Stimulated activated CD8-positive, alpha-beta memory T cell treated with anti-CD3 and anti-CD28 coated beads, Interleukin-12 subunit alpha, Interleukin-12 subunit beta, amount 100 ng/mL, for 24 hours (primary cell): ENCODE measurements at regions not wholly inside any gene's neighbourhood (a gene's known extent, or its start where the extent isn't known, plus 50 kb on each side); places are given as distances from the start of the nearest gene placed in this dataset.
"Not testable (repeated sequence)": the region's sequence is repeated elsewhere in the genome, so short reads cannot be mapped to it uniquely, and the experiment has no call there.

ENCODE experiments used
- DNase-seq: peaks from one replicate; pipeline ENCODE4 v3.0.0-alpha.2; 2020; ENCODE audit errors: extremely low read depth

DNA sequence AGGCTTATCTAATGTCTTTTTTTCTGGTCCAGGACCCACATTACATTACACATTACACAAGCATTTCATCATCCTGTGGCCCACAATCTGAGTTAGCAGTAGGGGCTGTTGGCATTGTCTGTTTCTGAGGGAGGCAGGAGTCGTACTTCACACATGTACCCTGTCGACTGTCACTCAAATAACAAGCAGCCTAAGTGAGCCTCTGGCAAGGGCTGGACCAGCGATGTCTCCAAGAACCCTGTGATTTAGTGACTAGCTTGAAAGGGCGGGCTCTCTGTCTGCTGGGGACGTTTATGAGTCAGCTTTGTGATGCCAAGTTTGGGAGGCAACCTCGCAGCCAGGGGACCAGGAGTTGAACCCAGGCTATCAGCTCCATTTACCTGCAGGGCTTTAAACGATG is 251.4 kb downstream of the HS3ST3B1 start:
- no peak for DNase-seq

DNA sequence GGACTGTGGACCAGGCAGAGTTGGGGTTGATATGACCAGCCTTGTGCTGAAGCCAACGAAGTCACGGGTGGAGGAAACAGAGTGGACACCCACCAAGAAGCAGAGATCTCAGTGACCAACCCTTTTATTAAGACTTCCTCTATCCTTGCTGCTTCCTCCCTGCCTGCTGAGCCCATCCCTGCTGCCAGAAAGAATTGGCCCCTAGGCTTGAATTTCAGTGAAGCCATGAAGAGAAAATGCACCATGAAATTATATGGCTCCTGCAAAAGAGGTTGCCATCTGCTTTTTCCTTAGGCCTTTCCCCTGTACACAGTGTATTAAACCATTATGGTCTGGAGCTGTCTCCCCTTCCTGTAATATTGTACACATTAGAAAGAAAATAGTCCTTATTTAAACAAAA is 246.7 kb downstream of the HS3ST3B1 start:
- no peak for DNase-seq

DNA sequence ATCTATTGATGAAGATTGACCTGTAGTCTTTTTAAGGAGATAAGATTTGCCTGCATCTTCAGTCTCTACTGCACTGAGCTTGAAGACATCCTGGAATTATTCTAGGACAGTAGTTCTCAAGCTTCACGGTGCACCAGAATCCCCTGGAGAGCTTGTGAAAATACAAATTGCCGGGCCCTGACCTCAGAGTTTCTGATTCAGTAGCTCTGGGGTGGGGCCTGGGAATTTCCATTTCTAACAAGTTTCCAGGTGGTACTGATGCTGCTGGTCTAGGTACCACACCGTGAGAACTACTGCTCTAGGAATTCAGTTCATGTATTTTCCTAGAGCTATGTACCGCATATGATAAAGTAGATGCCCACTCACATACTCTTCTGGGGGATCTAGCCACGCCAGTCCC is 246.1 kb downstream of the HS3ST3B1 start:
- no peak for DNase-seq

DNA sequence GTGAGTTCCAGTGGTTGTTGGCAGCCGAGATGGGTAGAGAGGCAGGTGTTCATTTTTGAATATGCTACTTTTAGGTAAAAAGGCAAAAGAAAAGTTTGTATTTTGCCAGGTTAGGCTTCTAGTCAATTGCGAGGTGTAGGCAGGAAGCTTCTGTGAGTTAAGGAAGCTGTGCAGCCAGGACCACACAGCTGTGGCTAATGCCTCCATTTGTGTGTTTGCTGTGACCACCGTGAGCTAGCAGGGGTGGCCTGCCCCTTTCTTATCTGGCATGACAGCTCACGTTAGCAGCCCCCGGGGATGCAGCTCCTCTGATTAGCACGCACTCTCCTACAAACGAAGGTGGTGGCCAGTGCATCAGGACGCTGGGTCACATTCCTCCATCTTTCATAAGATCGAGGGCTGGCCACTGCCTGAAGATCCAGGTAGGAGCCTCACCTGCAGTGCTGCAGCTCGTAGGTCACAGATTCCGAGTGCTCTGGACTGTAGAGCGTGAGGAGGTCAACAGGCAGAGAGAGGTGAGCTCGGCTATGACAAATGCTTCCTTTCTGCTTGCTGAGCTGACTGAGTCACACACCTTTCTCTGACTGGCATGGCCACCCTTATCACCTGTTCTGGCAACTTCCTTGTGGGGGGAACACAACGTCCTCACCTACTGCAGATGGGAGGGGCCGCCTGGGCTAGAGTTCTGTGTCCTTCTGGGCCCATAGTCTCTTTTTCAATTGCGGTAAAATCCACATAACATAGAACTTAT is 244.4 kb downstream of the HS3ST3B1 start:
- DNase-seq = no peak

DNA sequence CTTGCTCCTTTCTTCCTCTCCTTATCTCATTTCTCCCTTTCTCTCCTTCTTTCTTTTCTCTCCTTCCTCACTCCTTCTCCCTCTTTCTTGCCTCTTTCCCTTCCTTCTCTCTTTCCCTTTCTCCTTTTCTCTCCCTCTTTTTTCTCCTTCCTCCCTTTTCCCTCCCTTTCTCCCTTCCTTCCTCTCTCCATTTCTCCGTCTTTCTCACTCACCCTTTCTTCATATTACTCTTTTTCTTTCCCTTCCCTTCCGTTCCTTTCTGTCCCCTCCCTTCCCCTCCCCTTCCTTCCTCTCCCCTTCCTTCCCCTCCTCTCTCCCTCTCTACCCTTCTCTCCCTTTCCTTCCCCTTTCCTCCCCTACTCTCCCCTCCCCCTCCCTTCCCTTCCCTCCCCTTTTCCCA is 240.8 kb downstream of the HS3ST3B1 start:
- no peak for DNase-seq

DNA sequence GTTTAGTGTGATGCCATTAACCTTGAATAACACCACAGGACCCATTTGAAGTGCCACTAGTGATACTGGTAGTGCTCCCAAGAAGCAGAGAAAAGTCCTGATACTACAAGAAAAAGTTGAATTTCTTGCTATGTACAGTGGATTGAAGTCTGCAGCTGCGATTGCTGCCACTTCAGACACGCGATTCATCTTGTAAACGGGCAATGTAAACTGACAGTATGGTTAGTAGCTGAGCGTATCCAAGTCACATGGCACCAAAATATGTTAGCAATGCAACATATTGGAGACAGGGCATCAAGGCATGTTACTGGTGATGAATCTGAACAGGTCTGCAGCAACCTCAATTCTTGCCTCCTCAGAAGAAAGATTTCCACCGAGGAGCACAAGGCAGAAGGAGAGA is 238.9 kb downstream of the HS3ST3B1 start:
- no peak for DNase-seq

DNA sequence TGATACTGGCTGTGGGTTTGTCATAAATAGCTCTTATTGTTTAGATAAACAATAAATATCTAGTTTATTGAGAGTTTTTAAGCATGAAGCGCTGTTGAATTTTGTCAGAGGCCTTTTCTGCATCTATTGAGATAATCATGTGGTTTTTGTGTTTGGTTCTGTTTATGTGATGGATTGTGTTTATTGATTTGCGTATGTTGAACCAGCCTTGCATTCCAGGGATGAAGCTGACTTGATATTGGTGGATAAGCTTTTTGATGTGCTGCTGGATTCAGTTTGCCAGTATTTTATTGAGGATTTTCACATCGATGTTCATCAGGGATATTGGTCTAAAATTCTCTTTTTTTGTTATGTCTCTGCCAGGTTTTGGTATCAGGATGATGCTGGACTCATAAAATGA is 231.4 kb downstream of the HS3ST3B1 start:
- not testable (repeated sequence) for DNase-seq

DNA sequence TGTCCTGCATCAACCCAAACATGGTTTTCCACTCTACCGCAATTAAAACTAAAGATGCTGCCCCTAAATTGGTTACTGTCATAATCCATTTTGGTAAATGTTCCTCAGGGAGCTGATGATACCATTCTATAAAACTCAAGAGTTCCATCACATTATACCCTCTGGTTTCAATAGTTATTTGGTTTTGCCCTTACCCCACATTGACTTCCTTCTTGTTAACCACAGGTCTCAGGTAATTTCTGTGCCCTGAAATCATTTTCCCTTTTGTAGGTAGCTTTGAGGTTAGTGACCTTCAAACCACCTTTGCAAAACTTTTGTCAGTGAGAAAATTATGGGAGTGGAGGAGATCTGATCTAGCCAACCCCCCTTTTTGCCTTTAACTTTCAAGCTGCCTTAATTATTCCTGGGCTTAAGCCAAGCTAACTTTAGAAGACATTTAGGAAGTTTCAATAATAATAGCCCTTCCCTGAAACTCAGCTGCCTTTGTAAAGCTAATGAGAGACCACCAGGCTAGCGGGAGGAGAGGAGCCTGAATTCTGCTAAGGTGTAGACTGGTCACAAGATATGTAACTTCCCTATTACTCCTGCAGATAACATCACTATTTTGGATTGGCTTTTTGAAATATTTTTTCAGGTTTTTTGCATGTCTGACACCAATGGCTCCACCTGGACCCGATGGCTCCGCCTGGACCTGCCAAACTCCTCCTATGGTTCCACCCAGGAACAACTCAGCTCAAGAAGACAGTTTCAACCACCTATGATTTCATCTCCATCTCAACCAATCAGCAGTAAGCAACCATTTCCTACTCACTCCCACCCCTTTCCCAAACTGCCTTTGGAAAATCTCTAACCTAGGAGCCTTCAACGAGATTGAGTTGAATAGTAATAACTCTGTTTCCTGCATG is 224.9 kb downstream of the HS3ST3B1 start:
- no peak for DNase-seq

DNA sequence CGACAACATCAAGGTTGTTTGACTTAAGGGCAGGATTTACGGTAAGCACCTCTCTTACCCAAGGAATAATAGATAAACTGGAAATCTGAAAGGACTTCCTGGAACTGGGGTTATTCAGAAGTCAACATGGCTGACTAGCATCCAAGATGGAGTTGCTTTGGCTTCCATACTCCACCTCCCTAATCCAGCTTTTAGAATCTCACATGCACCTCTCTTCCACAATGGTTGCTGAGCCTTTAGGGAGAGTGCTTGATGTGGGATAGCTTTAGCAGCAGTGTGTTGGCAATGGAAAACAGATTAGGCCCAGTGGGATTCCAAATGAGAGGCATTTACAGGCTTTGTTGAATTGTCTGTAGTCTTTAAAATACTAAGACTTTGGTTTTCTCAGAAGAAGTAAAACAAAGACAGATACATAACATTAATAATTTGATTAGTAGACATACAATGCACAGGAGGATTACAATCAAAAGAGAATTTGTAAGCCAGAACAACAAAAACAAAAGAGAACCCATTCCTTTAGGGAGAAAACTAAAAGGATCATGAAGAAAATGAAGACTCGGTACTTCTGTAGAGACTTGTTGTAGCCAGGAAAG is 222.0 kb downstream of the HS3ST3B1 start:
- no peak for DNase-seq

DNA sequence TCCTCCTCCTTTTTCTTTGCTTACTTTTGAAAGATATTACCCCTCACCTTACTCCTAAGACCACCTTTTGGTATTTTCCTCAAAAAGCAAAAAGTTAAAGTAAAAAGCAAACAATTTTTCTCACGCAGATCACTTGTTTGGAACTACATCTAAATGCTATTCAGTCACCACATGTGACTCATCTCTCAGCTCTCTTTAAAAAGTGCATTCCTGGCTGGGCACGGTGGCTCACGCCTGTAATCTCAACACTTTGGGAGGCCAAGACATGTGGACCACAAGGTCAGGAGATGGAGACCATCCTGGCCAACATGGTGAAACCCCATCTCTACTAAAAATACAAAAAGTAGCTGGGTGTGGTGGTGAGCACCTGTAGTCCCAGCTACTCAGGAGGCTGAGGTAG is 218.0 kb downstream of the HS3ST3B1 start:
- DNase-seq = not testable (repeated sequence)

DNA sequence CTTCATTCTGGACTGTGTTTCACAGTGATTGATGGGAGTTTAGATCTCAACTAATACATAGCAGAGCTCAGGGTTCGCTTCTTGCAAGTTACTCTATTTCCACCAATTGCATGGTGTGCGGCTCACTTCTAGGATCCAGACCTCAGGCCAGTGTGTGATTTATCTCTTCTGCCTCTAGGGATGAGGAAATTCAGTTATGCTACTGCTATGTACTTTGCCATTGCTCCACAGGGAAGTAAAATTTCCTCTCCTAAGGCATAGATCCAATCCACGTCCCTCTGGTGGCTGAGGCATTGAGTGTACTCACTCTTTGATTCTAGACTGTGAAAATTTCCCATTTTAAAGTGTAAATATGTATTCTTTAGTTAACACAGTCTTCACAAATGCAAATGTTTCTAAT is 214.1 kb downstream of the HS3ST3B1 start:
- no peak for DNase-seq

DNA sequence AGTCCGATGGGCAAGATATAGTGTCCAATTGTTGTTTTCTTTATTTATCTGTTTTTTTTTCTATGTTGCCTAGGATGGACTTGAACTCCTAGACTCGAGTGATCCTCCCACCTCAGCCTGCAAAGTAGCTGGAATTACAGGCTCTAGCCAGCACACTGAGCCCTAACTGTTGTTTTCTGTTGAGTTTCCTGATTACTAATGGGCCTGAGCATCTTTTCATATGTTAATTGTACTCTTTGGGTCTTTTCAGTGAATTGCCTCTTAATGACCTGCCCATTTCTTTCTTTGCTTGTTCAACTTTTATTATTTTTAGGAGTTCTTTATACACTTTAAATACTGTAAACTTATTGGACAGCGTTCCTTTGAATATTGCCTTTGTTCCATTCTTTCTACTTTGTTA is 213.0 kb downstream of the HS3ST3B1 start:
- DNase-seq = no peak

DNA sequence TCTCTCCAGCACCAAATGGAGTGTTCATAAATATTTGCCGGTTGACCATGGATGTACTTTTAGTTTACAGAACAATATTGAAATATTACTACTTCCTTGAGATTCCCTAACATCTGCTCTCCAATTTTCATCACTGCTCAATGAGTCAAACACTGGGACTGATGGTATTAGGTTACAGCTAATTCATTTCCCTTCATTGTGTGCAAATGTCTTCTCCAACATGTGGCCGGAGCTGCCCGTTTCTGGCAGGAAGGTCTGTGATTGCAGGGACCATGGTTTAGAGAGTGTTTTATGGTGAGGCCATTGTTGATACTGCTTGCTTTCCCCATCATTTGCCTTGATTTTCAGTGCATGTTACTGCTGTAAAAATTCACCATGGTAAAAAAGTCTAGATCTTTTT is 209.3 kb downstream of the HS3ST3B1 start:
- DNase-seq = no peak

DNA sequence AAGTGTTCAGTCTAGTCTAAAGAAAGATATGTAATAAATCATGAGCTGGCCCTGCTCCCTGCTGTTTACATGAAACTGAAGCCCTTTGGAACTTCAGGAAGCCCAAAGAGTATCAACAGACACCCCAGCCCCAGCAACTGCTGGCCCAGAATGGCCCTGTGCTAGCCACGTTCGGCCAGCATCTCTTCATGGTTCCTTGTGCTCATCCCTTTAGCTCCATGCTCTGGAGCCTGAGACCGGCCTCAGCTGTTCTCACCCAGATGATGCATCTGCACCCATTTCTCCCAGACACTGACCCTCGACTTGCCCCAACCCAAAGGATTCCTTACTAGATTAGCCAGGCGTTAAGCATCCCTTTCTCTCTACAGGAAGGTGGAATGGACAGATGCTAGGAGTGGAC is 207.3 kb downstream of the HS3ST3B1 start:
- no peak for DNase-seq

DNA sequence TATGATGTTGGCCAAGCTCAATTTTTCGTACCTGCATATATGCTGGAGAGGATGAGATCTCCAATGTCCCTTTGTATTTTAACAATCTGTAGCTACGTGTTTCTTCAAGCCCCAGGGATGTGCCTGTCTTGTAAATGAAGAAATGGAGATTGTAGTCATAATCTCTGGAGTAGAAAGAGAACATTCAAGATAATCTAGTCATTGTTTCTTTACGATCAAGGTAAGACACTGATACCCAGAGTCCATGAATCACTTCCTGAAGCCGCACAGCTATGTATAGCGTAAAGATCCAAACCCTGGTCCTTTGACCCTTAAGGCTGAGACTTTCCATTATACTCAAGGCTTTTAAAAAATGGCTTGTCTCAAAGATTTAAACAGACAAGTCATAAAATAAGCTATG is 205.5 kb downstream of the HS3ST3B1 start:
- no peak for DNase-seq

DNA sequence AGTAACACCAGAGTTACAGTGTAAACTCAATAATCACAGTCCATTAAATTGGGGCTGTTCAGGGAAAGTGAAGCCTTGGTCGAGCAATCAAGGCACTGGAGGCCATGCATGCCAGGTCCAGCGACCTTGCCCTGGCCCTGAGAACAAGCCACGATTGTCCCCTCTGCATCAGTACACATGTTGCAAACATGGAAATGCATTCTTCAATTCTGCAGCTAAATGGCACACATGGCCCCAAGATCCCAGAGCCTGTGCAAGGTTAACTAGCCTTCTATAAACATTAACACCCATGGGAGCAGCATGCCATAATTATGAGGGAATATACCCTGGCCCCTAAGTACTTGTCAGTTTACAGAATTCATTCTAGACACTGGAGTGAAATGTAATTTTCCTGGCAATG is 204.7 kb downstream of the HS3ST3B1 start:
- DNase-seq = no peak

DNA sequence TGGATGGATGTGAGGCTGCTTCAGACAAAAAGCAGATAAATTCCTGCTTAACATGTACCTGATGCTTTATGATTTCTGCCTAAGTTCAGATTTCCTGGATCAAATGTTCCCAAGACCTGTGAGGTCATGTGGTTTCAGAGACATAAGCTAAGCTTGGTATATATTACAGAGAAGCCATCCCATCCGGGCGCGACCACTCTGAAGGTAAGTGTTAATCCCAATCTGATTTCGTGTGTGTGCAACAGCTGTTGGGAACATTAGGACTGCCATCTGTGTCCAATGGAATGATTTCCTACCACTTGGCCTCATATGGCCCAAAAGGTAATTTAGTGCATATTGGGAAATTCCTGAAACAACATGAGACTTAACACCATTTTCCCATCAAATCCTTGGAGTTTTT is 199.1 kb downstream of the HS3ST3B1 start:
- DNase-seq = no peak

DNA sequence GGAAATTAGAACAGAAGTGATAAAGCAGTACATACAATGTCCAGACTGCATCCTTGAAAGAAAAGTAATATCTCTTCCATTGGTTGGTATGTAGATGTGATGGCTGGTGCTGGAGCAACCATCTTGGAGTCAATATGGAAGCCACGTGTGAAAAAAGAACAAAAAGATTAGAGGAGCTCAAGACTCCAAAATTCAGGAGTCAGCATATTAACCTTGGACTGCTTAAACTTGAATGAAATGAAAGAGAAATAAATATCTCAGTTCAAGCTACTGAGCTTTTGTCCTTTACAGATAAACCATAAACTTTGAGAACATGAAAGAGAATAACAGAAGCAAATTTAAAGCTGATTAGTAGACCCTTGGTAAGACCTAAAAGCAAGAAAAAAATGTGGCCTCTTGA is 197.9 kb downstream of the HS3ST3B1 start:
- no peak for DNase-seq

DNA sequence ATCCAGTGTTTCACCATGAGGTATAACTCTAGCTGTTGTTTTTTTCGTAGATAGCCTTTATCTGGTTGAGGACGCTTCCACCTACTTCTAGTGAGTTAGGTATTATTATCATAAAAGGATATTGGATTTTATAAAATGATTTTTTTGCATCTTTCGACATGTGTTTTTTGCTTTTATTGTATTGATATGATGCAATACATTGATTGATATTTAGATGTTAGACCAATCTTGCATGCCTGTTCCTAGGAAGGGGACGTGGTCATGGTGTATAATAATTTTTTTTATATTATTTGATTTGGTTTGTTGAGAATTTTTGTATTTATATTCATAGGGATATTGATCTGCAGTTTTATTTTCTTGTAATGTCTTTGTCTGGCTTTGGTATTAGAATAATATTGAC is 193.3 kb downstream of the HS3ST3B1 start:
- no peak for DNase-seq

DNA sequence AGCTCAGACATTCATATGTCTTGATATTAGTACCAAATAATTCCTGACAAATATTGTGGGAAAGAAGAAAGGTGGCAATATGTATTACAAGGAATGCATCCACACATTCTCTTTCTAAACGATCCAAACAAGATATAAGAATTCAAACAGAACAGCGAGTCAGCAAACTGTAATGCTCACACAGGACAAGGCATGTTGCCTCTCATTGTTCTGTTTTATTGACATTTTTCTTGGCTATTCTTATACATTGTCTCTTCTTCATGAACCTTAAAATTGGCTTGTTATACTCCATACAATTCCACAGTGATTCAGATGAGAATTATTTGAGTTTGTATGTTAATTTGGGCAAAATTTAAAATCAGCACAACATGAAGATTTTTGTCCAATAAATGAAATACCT is 189.1 kb downstream of the HS3ST3B1 start:
- no peak for DNase-seq

DNA sequence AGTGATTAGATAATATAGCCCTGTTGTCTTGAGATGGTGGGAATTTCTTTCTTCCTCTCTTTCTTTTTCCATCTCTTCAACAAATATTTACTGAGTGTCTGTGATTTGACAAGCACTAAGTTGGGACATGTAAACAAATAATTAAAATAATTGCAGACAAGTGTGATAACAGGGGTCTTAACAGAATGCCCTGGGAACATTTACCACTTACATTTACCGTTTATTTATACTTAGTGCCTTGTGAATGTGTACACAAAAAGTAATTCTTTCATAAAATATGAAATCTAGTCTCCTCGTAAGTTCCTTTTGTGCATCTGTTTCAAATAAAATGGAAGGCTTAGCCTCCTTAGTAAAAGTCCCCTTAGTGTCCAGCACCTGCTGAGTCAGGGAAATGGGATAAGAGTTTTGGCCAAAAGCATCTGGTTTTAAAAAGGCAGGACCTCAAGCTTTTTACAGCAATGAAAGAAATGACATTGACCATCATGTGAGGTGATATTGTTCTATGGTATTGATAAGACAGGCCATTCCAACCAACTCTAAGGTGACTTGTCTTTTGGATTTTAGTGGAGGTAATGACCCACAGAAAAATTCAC is 188.2 kb downstream of the HS3ST3B1 start:
- no peak for DNase-seq

DNA sequence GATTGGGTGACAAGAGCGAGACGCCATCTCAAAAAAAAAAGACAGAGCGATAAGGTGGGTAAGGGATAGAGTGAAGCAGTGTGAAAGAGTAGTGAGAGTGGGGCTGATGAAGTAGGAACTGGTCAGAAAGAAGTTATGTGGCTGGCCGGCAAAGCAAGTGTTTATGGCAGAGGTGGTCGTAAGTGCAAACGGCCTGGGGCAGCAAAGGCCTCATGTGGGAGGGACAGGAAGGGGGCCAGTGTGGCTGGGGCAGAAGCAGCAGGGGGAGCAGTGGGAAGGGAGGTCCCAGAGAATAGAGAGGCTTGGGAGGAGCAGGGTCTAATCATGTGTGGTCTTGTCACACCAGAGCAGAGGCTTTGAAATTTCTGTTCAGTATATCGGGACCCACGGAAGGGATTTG is 186.2 kb downstream of the HS3ST3B1 start:
- no peak for DNase-seq
